D341Med (cell line): ENCODE measurements at regions not wholly inside any gene's neighbourhood (a gene's known extent, or its start where the extent isn't known, plus 50 kb on each side); places are given as distances from the start of the nearest gene placed in this dataset.

ENCODE experiments used
- DNase-seq: peaks from one replicate; pipeline ENCODE4 v3.0.0; 2012; ENCODE audit warnings: low spot score

DNA sequence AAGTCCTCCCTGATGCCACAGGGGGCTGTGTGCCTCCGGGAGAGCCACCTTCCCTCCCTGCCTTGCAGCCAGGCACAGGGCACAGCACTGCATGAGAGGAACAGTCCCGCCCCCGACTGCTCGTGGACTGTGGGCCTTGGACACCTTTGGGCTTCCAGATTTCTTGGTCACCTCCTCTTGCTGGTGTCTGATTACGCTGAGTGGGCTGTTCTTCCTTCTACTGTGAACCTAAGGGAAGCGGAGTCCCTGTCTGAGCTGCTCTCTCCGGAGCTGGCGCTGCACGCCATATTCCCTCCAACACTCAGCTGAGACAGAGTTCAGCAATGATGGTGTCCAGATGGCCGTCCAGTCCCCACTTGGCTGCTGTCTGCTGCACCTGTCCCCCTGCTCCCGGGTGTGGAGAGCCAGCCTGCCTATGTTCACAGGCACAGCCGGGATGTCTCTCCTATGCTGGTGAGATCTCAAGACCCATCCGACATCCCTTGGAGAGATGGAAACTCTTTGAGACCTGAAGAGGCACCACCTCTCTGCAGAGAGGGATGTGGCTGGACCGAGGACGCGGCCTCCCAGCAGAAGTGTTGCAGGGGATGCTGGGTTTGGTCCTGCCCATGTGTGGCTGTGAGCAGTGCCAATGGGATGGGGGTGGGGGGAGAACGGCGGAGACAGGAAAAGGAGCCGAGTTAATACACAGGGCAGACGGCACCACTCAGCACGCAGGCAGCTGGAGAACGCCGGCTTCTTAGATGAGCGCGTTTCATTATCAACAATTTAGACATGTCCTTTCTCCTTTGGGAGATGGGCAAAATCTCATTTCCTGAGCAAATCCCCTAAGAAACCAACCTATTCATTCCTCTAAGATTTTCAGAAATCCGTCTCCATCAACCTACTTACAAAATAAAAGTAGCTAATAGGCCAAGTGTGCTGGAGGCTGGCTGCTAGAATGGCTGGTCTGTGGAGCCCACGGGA lies 171.9 kb downstream of the ENGASE start:
- DNase-seq, result no peak

DNA sequence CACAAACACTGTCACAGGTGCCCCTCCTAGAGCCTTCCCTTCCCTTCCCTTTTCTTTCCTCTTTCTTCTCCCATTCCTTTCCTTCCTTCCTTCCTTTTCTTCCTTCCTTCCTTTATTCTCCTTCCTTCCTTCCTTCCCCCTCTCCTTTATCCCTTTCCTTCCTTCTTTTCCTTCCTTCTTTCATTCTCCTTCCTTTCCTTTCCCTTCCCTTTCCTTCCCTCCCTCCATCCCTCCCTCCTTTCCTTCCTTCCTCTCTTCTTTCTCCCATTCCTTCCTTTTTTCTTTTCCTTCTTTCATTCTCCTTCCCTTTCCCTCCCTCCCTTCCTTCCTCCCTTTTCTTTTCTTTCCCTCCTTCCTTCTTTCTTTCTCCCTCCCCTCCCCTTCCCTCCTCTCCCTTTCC lies 170.0 kb downstream of the ENGASE start:
- DNase-seq, result no peak

DNA sequence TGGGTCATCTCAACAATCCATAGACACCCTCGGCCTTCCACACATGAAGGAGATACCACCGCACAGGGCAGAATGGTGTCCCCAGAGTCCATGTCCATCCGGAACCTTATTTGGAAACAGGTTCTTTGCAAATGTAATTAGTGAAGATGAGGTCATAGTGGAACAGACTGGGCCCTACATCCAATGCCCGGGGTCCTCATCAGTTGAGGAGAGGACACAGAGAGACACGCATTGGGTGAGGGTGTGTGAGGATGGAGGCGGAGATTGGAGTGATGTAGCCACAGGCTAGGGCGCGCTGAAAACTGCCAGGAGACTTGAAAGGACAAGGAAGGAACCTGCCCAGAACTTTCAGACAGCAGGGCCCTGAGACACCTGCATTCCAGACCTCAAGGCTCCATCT lies 169.4 kb downstream of the ENGASE start:
- DNase-seq, result no peak

DNA sequence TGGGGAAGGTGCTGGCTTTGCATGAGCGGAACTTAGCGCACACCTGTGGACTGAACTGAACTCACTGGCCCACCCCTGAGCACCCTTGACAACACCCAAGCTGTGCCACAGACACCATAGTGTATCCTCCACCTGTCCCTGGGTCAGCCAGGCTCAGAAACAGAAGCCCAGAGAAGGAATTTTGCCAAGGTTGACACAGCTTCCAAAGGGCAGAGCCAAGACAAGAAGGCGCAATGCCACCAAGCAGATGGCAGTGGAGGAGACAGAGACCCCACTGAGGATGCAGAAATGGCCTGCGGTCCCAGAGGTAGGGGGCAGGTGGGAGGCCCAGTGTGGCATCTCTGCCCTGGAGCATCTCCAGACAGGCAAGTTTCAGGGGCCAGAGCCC lies 169.0 kb downstream of the ENGASE start:
- DNase-seq, result no peak

DNA sequence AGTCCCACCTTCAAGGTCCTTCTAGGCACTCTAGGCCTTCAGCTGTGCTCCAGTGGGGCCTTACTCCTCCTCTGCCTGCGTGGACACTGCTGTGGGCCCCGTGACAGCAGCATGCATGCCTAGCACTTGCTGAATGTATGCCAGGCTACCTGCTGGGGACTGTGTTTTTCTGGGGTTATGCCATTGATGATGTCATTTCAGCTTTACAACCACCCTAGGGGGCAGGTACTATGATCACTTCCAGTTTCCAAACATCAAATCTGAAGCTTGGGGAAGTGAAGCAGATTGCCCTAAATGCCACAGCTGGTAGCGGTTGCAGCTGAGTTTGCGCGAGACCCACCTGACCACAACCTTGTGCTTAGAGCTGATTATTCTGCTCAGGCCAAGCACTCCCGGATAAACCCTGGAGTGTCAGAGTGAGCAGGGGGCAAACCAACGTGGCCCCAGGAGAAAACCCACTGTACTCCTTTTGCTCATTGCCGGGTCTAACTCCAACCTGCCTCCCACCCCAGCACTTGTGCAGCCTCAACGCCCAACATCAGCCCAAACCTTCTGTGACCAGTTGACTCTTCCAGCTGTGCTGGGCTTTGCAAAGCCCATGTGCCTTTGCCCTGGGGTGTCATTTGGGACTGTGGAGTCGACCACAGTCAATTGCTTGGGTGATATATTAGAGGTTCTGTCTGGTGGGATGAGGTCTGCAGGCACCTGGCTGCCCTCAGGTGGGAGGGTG lies 168.4 kb downstream of the ENGASE start:
- no peak for DNase-seq

DNA sequence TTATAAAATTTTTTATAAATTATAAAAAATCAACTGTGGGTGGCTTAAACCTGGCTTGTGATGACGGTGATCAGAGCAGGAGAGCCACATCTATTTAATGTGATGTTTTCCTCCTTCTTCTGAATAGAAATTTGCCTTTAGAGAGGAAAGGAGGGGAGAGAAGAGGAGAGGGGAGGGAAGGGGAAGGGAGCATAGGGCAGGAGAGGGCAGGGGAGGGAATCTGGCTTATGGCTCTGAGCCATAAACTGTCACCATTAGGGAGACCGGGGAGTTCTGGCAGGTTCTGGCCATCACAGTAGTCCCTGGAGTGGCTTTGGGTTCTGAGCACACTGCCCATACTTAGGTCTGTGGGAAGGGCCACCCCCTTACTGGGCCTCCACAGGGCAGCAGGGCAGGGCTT lies 167.8 kb downstream of the ENGASE start:
- no peak for DNase-seq

DNA sequence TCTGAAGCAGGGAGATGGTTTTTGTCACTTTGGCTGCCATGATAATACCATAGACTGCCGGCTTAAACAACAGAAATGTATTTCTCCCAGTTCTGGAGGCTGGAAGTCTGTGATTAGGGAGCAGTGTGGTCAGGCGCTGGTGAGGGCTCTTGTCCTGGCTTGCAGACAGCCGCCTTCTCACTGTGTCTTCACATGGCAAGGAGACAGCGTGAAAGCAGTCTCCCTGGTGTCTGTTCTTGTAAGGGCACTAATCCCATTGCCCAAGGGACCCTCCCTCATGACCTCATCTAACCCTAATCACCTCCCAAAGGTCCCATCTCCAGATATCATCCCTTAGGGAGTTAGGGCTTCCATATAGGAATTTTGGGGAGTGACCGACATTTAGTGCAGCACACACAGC lies 167.0 kb downstream of the ENGASE start:
- DNase-seq, result no peak

DNA sequence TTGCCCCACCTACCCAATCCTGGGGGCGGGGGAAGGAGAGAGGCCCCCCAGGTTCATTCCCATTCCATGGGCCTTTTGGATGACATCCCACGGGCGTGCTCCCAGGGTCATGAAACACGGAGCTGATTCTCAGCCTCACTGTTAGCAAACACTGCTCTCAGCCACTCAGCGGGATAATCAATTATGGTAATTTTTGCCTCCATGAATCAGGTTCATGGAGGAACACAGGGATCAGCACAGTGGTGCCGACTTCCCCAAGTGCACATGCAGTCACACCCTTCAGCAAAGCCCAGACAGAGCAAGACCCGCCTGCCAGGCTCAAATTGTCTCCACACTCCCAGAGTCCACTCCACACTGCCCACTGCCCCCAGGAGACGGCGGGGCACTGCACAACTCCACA lies 164.6 kb downstream of the ENGASE start:
- DNase-seq, result no peak

DNA sequence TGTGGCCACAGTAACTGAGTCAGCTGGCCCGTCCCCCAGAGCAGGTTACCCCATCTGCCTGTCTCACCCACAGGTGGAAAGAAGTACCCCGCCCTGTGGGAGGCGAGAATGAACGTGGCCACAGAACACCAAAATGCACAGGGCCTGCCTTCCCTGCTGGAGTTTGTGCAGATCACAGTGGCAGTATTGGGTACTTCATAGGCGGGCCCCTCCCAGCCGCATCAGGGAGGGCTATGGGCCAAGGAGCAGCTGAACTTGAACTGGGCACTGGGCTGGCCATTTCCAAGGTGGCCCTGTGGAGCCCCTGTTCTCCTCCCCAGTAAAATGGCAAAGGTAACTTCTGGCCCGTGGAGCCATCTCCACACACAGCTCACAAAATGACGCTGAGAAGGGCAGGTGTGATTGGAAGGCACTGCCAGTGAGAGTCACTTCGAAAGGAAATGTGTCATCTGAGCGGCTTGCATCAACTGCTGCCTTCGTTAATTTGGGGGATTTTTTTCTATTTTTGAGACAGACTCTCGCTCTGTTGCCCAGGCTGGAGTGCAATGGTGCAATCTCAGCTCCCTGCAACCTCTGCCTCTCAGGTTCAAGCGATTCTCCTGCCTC lies 162.9 kb downstream of the ENGASE start:
- no peak for DNase-seq

DNA sequence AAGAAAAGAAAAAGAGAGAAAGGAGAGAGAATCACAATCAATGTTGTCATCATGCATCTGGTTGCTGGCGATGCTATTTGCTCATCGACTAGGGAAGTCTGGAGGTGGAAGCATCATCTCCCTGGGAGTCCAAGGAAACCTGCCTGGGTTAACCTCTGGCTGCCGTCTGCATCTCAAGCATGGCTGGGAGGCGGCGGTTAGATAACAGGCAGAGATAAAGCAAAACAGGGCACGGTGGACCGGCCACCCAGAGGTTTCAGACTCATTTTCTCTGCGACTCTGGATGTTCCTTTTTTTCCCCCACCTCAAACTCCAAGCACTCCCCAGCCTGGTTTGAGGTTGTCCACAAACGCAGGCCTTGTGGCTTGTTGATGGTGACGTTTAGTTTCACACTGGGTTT lies 161.2 kb downstream of the ENGASE start:
- no peak for DNase-seq

DNA sequence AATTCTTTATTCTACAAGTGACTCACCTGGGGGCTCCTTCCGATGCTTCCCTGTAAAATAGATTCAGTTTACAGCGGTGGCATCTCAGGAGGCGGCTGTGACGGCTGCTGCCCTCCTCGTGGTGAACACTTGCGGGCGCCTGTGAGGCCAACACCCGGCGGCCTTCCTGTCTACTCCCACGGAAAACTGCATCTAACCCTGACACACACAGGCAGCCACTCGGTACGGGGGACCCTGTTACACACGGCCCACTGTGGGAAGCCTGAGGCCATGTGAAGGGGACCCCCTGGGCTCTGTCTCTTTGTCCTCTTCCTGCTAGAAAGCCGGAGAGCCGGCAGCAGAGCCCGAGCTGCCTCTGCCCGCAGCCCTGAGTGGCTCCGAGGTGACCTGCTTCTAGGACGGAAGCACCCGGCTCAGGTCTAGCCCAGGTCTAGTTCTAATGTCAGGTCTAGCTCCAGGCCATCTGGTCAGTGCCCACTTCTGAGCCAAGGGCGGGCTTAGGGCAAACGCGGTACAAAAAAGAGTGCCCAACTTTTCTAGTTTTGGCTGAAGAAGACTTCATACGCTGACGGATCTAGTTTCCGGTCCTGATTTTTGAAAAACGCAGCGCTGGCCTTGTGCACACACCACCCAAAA lies 159.4 kb downstream of the ENGASE start:
- DNase-seq, result no peak

DNA sequence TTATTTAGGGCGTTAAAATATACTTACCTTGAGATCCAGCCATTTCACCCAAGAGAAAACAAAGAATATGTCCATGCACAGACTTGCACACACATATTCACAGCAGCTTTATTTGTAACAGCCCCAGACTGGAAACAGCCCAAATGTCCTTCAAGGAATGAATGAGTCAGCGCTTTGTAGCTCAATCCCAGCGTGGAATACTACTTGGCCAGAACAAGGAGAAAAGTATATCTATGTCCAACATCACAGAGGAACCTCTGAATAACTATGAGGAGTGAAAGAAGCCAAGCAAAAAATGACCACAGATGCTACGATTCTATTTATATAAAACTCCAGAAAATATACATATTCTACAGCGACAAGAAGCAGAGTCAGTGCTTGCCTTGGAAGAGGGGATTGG lies 158.3 kb downstream of the ENGASE start:
- DNase-seq, result no peak

DNA sequence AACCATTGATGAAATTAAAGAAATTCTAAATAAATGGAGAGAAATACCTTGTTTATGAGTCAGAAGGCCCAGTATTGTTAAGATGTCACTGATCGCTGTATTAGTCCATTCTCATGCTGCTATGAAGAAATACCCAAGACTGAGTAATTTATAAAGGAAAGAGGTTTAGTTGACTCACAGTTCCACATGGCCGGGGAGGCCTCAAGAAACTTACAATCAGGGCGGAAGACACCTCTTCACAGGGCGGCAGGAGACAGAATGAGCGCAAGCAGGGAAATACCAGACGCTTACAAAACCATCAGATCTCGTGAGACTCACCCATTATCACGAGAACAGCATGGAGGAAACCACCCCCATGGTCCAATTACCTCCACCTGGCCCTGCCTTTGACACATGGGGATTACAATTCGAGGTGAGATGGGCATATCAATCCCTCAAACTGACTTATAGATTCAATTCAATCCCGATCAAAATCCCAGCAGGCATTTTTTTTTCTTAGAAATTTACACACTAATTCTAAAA lies 157.2 kb downstream of the ENGASE start:
- no peak for DNase-seq

DNA sequence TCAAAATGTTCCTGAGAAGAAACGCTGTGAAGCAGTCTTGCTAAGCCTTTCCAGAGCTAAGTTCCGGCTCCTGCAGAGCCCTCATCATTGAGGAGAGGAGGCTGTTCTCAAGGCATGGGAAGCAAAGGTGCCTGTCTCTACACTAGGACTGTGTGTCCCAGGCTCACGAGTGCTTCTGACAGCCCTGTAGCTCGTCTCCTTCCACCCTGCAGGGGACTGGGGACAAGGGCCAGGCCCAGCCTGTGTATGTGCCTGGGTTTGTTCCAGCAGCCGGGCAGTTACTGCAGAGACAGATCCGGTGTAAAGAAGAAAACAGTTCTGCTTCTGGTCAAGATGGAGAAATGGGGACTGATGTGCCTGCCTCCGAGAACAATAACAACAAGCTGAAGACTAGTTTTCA lies 156.0 kb downstream of the ENGASE start:
- no peak for DNase-seq

DNA sequence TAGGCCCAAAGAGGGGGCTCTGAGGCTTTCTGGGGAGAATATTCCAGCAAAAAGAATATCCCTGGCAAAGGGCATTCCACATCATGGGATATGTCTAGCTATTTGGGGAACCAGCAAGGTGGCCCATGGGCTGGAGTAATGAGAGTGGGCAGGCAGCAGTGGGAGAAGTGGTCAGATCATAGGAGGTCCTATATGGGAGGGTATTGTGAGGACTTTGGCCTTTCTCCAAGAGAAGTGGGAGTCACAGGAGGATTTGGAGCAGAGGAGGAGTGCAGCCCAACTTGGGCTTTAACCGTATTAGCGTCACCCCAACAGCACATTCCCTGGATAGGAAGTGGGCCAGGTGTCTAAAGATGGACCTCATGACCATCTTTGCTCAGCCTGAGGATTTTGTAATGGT lies 151.4 kb downstream of the ENGASE start:
- no peak for DNase-seq

DNA sequence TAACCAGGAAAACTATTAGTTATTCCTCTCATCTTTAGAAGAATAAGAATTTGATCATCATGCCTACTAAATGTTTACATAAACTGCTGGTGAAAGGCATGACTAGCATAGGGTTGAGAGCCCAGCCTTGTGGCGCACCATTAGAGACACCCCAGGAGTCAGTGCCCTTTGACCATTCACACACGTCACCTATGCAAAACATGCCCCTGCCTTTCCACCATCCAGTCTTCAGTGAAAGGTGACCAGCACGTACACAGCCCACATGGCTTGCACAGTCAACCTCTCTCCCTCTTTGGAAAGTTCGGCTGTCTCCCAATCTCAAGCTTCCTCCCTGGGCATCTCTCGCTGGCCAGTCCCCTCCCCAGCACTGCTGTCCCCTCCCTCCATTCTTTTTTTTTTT lies 150.3 kb downstream of the ENGASE start:
- no peak for DNase-seq

DNA sequence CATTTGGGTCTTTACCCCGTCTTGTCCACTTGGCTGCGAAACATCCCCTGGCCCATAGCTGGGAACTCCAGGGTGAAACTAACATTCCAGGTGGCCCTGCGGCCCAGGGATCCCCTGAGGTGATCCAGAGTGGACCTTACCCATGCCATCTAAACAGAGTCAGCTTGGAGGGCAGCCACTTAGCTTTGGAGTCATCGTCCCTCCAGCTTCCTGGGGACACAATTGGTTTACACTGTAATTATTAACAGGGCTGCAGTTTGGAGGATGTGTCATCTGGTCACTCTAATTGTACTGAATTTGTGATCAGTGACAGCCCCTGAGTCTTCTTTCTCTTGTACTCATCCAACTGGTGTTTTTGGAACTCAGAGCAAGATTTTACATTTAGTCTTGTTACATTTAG lies 149.9 kb downstream of the ENGASE start:
- DNase-seq, result no peak

DNA sequence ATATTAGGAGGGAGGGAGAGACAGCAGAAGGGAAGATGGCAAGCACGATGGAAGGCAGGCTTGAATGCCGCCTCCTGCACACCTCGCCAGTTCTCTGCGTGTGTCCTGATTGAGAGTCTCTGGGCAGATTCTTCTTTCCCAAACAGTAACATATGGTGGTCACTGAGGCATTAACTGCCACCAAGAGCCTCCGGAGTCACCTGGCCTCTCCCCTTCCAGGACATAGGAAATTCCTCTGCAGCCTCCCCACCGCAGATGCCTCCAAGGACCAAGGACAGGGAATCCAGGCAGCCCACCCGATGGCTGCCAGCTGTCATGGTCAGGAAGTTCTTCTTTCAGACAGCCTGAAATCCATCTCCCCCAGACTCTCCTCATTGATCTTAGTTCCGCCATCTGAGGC lies 149.3 kb downstream of the ENGASE start:
- no peak for DNase-seq

DNA sequence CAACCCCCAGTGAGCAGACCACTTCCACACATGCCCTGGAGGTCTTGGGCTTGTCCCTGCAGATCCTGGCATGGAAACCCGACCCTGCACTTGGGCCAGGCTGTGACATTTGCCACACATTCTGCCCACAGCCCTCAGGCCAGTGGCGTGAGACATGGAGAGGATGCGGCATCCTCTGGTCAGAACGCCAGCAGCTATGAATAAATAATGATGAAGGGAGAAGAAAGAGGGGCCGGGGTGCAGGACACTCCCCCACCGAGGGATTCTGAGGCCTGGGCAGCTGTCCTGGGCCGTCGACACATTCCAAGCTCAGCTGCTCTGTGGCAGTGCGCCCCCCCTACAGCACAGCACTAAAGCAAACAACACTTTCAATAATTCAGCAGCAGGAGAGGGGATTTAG lies 148.8 kb downstream of the ENGASE start:
- no peak for DNase-seq

DNA sequence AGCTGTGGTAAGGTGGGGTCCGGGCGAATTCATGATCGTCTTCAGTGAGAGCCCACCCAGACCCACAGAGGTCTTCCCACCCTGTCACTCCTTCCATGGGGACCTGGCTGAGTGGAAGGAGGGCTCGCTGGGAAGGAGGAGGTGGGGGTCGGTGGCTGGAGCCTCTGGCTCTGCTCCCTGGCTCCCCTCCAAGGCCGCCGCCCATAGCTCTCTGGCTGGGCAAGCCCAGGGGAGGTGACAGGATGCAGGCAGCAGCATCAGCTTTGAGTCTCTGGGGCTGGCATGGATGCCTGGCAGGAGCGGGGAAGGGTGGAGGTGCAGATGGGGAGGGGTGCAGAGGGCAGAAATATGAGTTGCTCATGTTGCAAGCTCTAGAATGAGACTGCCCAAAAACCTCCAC lies 147.0 kb downstream of the ENGASE start:
- DNase-seq, result no peak

DNA sequence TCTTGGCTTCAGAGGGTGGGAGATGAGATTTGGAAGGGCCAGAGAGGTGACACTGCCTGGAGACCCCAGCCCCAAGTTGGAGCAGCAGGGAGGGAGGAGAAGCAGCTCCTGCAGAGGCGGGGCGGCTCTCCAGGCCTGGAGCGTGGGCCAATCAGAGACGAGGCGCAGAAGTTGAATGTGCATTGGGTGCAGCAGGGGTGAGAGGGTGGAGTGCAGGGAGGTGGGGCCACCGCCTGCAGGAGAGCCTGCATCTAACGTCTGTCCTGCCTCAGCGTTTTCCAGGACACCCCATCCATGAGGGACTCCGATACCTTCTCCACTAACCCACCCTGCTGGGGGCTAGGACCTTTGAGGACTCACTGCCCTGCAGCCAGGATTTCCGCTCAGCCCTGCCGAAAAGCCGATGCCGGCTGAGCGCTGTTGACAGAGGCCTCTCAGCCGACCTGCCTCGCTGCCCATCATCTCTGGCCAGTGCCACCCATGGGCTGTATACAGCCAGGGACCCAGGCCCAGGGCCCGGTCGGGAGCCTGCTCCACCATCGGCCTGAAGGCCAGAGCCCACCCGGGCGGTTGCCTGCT lies 146.2 kb downstream of the ENGASE start:
- DNase-seq, result no peak

DNA sequence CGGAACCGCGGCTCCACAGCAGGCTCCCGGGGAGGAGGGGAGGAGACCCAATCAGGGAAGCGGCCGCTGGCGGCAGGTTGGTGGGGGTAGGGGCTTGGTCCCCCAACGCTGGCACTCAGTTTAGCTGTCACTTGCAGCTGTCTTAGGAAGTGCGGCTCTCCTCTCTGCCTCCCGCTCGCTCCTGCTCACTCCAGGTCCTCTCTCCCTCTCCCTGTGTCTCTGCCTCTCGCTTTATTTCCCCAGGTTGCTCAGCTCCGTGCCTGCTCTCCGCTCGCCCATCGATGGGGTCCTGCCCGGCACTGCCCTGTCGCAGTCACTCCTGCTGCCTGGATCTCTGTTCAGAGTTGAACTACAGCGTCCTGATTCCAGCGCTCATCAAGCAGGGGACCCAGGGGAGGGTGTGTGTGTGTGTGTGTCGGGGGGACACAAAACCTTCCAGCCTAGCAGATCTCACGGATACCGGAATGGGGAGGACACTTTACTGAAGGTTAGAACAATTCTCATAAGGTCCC lies 145.6 kb downstream of the ENGASE start:
- DNase-seq, result no peak
